ENCODE measurements at regions not wholly inside any gene's neighbourhood (a gene's known extent, or its start where the extent isn't known, plus 50 kb on each side); places are given as distances from the start of the nearest gene placed in this dataset.

DNA sequence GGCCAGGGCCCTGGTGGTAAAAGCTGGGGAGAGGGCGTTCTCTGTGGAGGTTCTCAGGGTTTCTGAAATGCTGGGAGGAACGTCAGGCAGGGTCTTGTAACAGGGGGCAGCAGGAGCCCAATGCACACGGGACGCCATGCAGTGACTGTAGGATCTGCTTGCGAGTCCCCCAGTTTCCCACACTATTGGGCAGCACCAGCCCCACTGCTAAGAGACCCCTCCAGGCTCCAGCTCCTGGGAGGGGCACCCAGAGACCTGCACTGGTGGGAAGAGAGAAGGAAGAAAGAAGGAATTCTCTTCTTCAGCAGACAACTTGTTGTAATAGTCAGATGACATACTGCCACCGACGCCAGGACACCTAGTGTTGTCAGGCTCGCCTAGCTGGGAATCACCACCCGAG, 55.2 kb upstream of the RNF7 start:
- TF ChIP-seq POLR2AphosphoS5 (IDR thresholded peaks at IDR 0.05), result no peak
- TF ChIP-seq, protein P1, sequence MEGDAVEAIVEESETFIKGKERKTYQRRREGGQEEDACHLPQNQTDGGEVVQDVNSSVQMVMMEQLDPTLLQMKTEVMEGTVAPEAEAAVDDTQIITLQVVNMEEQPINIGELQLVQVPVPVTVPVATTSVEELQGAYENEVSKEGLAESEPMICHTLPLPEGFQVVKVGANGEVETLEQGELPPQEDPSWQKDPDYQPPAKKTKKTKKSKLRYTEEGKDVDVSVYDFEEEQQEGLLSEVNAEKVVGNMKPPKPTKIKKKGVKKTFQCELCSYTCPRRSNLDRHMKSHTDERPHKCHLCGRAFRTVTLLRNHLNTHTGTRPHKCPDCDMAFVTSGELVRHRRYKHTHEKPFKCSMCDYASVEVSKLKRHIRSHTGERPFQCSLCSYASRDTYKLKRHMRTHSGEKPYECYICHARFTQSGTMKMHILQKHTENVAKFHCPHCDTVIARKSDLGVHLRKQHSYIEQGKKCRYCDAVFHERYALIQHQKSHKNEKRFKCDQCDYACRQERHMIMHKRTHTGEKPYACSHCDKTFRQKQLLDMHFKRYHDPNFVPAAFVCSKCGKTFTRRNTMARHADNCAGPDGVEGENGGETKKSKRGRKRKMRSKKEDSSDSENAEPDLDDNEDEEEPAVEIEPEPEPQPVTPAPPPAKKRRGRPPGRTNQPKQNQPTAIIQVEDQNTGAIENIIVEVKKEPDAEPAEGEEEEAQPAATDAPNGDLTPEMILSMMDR (IDR thresholded peaks at IDR 0.05), result no peak
